H9 (cell line): ENCODE measurements at regions not wholly inside any gene's neighbourhood (a gene's known extent, or its start where the extent isn't known, plus 50 kb on each side); places are given as distances from the start of the nearest gene placed in this dataset.
A peak's percentile ranks its signal among the peaks of the same experiment; 100 is the strongest.

Experiments used
- DNase-seq: peaks from one replicate; pipeline ENCODE4 v3.0.0-alpha.2; 2017
- H2AFZ ChIP-seq: one replicate; pipeline ENCODE4 v1.6.1; 2013; ENCODE audit warnings: mild to moderate bottlenecking, low read length, control low read depth, moderate library complexity
- H2AK5ac ChIP-seq: 2 replicates; pipeline ENCODE4 v1.6.1; 2013; ENCODE audit warnings: low read length, control low read depth, mixed read lengths; ENCODE audit not compliant: insufficient read length
- H2BK120ac ChIP-seq: one replicate; pipeline ENCODE4 v1.6.1; 2013; ENCODE audit warnings: low read depth, mild to moderate bottlenecking, low read length, control low read depth, inconsistent platforms; ENCODE audit not compliant: poor library complexity, severe bottlenecking
- H2BK12ac ChIP-seq: 2 replicates; pipeline ENCODE4 v1.6.1; 2013; ENCODE audit warnings: low read length, control low read depth, mixed read lengths, low read depth; ENCODE audit not compliant: insufficient read length
- H2BK15ac ChIP-seq: 2 replicates; pipeline ENCODE4 v1.6.1; 2013; ENCODE audit warnings: low read depth, low read length, control low read depth
- H2BK20ac ChIP-seq: one replicate; pipeline ENCODE4 v1.6.1; 2013; ENCODE audit warnings: low read depth, mild to moderate bottlenecking, low read length, control low read depth, inconsistent platforms; ENCODE audit not compliant: poor library complexity, severe bottlenecking
- H2BK5ac ChIP-seq: 2 replicates; pipeline ENCODE4 v1.6.1; 2013; ENCODE audit warnings: low read length, control low read depth, mixed read lengths; ENCODE audit not compliant: insufficient read length
- H3K14ac ChIP-seq: 2 replicates; pipeline ENCODE4 v1.6.1; 2013; ENCODE audit warnings: low read length, control low read depth; ENCODE audit not compliant: insufficient read depth
- H3K18ac ChIP-seq: 2 replicates; pipeline ENCODE4 v1.6.1; 2013; ENCODE audit warnings: low read depth, mild to moderate bottlenecking, mixed read lengths, low read length, control low read depth; ENCODE audit not compliant: insufficient read length
- H3K23ac ChIP-seq: 2 replicates; pipeline ENCODE4 v1.6.1; 2013; ENCODE audit warnings: low read length, control low read depth, mixed read lengths, low read depth; ENCODE audit not compliant: insufficient read length
- H3K23me2 ChIP-seq: 2 replicates; pipeline ENCODE4 v1.6.1; 2013; ENCODE audit warnings: low read depth, mild to moderate bottlenecking, mixed read lengths, low read length, control low read depth; ENCODE audit not compliant: insufficient read length, poor library complexity, severe bottlenecking
- H3K27ac ChIP-seq: 2 replicates; pipeline ENCODE4 v1.5.1; 2013; ENCODE audit warnings: low read length, control low read depth, mixed read lengths, low read depth; ENCODE audit not compliant: insufficient read length
- H3K27me3 ChIP-seq: 2 replicates; pipeline ENCODE4 v1.6.1; 2013; ENCODE audit warnings: low read length, control low read depth, inconsistent platforms; ENCODE audit not compliant: insufficient read depth
- H3K4ac ChIP-seq: 2 replicates; pipeline ENCODE4 v1.6.1; 2013; ENCODE audit warnings: low read depth, mild to moderate bottlenecking, control low read depth, inconsistent platforms, low read length, moderate library complexity
- H3K4me1 ChIP-seq: 2 replicates; pipeline ENCODE4 v1.6.1; 2013; ENCODE audit warnings: low read length, control low read depth, inconsistent platforms; ENCODE audit not compliant: insufficient read depth
- H3K4me2 ChIP-seq: 2 replicates; pipeline ENCODE4 v1.6.1; 2013; ENCODE audit warnings: low read length, control low read depth, mixed read lengths; ENCODE audit not compliant: insufficient read length, insufficient read depth
- H3K56ac ChIP-seq: 2 replicates; pipeline ENCODE4 v1.6.1; 2013; ENCODE audit warnings: low read depth, mild to moderate bottlenecking, mixed read lengths, low read length, control low read depth; ENCODE audit not compliant: insufficient read length
- H3K79me1 ChIP-seq: 2 replicates; pipeline ENCODE4 v1.6.1; 2013; ENCODE audit warnings: low read depth, mild to moderate bottlenecking, moderate library complexity, low read length, control low read depth, inconsistent platforms; ENCODE audit not compliant: insufficient read depth, poor library complexity, severe bottlenecking
- H3K79me2 ChIP-seq: 2 replicates; pipeline ENCODE4 v1.6.1; 2013; ENCODE audit warnings: low read length, control low read depth, inconsistent platforms; ENCODE audit not compliant: insufficient read depth
- H3K9ac ChIP-seq: 2 replicates; pipeline ENCODE4 v1.6.1; 2013; ENCODE audit warnings: low read length, control low read depth, mixed read lengths; ENCODE audit not compliant: insufficient read length; ENCODE audit errors: extremely low read depth
- H3K9me3 ChIP-seq: one replicate; pipeline ENCODE4 v1.6.1; 2013; ENCODE audit warnings: low read depth, low read length, inconsistent platforms; ENCODE audit not compliant: control insufficient read depth
- H3T11ph ChIP-seq: one replicate; pipeline ENCODE4 v1.6.1; 2013; ENCODE audit warnings: mild to moderate bottlenecking, low read length, control low read depth, inconsistent platforms
- H4K20me1 ChIP-seq: one replicate; pipeline ENCODE4 v1.6.1; 2013; ENCODE audit not compliant: control insufficient read depth, insufficient read length, insufficient read depth
- H4K5ac ChIP-seq: 2 replicates; pipeline ENCODE4 v1.6.1; 2013; ENCODE audit warnings: low read depth, mild to moderate bottlenecking, mixed read lengths, low read length, control low read depth; ENCODE audit not compliant: insufficient read length
- H4K8ac ChIP-seq: replicated peaks from 2 replicates; pipeline ENCODE4 v1.6.1; 2013; ENCODE audit warnings: low read length, control low read depth, mixed read lengths, low read depth; ENCODE audit not compliant: insufficient read length
- H4K91ac ChIP-seq: 2 replicates; pipeline ENCODE4 v1.6.1; 2013; ENCODE audit warnings: low read depth, mild to moderate bottlenecking, moderate library complexity, mixed read lengths, low read length, control low read depth; ENCODE audit not compliant: insufficient read length
- H3K27ac Mint-ChIP-seq, 3 experiments: 2 replicates in 2 of 3; 3 replicates in 1 of 3; pipeline ENCODE4 v1.8.0; 2020 to 2021; ENCODE audit warnings: mixed read lengths in 3 of 3, mild to moderate bottlenecking in 1 of 3, moderate library complexity in 1 of 3
- H3K27me3 Mint-ChIP-seq: 2 replicates; pipeline ENCODE4 v1.8.0; 2021; ENCODE audit warnings: low read depth, mild to moderate bottlenecking, moderate library complexity, mixed read lengths
- H3K36me3 Mint-ChIP-seq, 3 experiments: 2 replicates in 2 of 3; 3 replicates in 1 of 3; pipeline ENCODE4 v1.8.0; 2020 to 2021; ENCODE audit warnings: low read depth in 3 of 3, mixed read lengths in 3 of 3; ENCODE audit not compliant: insufficient read depth in 1 of 3
- H3K4me1 Mint-ChIP-seq, 2 experiments: 2 replicates each; pipeline ENCODE4 v1.8.0; 2020; ENCODE audit warnings: mixed read lengths in 2 of 2
- H3K4me3 Mint-ChIP-seq, 2 experiments: 2 replicates in 1 of 2; 3 replicates in 1 of 2; pipeline ENCODE4 v1.8.0; 2020 to 2021; ENCODE audit warnings: mild to moderate bottlenecking in 2 of 2, mixed read lengths in 2 of 2, moderate library complexity in 1 of 2
- H3K9me3 Mint-ChIP-seq, 2 experiments: 2 replicates in 1 of 2; 3 replicates in 1 of 2; pipeline ENCODE4 v1.8.0; 2020; ENCODE audit warnings: mild to moderate bottlenecking in 2 of 2, mixed read lengths in 2 of 2, moderate library complexity in 1 of 2
- CTCF ChIP-seq: fragments of 200-600 bp; sonication (generic); conservative IDR thresholded peaks from 3 replicates; pipeline ENCODE4 v1.8.0; 2021; ENCODE audit warnings: antibody characterized with exemption, mild to moderate bottlenecking
- WGBS: extraction: QIAGEN DNeasy Blood & Tissue Kit; methylation state at CpG from one replicate; pipeline ENCODE4 v1.1.7; 2013; ENCODE audit warnings: missing lambda C conversion rate, low lambda C conversion rate, mixed read lengths; ENCODE audit not compliant: insufficient read length; ENCODE audit errors: extremely low coverage; 5-methylcytosine and 5-hydroxymethylcytosine counted together

GRCh38 chr7:13778967-13779366, 210.5 kb downstream of the ETV1 start:
- Histone ChIP-seq H3K23ac (no peak overlapping the region), H2BK20ac (no peak overlapping the region), H2BK12ac (no peak overlapping the region), H2BK15ac (no peak overlapping the region), H3K4ac (no peak overlapping the region), H3T11ph (no peak overlapping the region), H3K18ac (no peak overlapping the region), H3K4me2 (no peak overlapping the region), H3K79me1 (no peaks in the 10 kb centered on the region), H3K56ac (no peak overlapping the region), H3K79me2 (no peaks in the 10 kb centered on the region), H3K14ac (no peak overlapping the region), H3K27me3 (no peaks in the 10 kb centered on the region), H2AK5ac (no peak overlapping the region), H3K9me3 (no peaks in the 10 kb centered on the region), H3K4me1 (peaks cover 4% of the 10 kb centered on the region; the same call in 1 of the 2 replicates), H4K8ac (no peak overlapping the region), H2BK120ac (no peak overlapping the region), H3K9ac (no peak overlapping the region), H2AFZ (no peak overlapping the region), H4K20me1 (no peaks in the 10 kb centered on the region), H3K23me2 (no peaks in the 10 kb centered on the region), H4K91ac (no peak overlapping the region), H3K27ac (no peak overlapping the region), H4K5ac (no peak overlapping the region), H2BK5ac (no peak overlapping the region)
- H3K4me3 Mint-ChIP-seq, result no peak overlapping the region
- peak overlapping the region in 2 of 3 experiments; percentile 20 to 78; a peak in 1 of 7 replicates for H3K27ac Mint-ChIP-seq
- no peak for TF ChIP-seq CTCF
- WGBS, result no CpG with 5 or more reads among the region's 2 CpGs
- H3K36me3 Mint-ChIP-seq, result no peaks in the 10 kb centered on the region; a peak in 1 of 7 replicates
- DNase-seq, result no peak
- peaks cover 14 to 27% of the 10 kb centered on the region in 2 experiments for H3K4me1 Mint-ChIP-seq
- no peaks in the 10 kb centered on the region for H3K27me3 Mint-ChIP-seq
- no peaks in the 10 kb centered on the region; a peak in 1 of 5 replicates for H3K9me3 Mint-ChIP-seq
